SK-N-SH (cell line): ENCODE measurements at regions not wholly inside any gene's neighbourhood (a gene's known extent, or its start where the extent isn't known, plus 50 kb on each side); places are given as distances from the start of the nearest gene placed in this dataset.

ENCODE experiments used
- CTCF ChIA-PET: fragments of 300-600, 350-600 bp; formaldehyde crosslinking; extraction: SDS; loops from one replicate; lab custom pipeline; 2021; lab: Yijun Ruan, JAX
- POLR2A ChIA-PET: fragments of 350-600 bp; sonication (Branson Sonifier 250); formaldehyde crosslinking; extraction: SDS; loops from one replicate; lab custom pipeline; 2020; ENCODE audit warnings: antibody characterized with exemption, inconsistent platforms; lab: Yijun Ruan, JAX
- DNase-seq: peaks from one replicate; pipeline ENCODE4 v3.0.0; 2012
- H2AFZ ChIP-seq: fragments of 200-600 bp; sonication (generic); 2 replicates; pipeline ENCODE4 v1.8.1; 2016; ENCODE audit warnings: antibody characterized with exemption, mild to moderate bottlenecking, low read depth
- H3F3A ChIP-seq: fragments of 200-600 bp; sonication (generic); replicated peaks from 2 replicates; pipeline ENCODE3; 2016; ENCODE audit warnings: antibody characterized with exemption, mild to moderate bottlenecking; ENCODE audit not compliant: insufficient read depth
- H3K27ac ChIP-seq, 2 experiments: fragments of 200-500 bp in 1 of 2; fragments of 200-600 bp in 1 of 2; sonication (Bioruptor generic) in 1 of 2; sonication (generic), shearing (Covaris generic) in 1 of 2; 2 replicates each; pipeline versions ENCODE4 v1.5.1 to v1.6.1; 2014 to 2016; ENCODE audit warnings: low read depth in 2 of 2, inconsistent platforms in 1 of 2, low read length in 1 of 2, mild to moderate bottlenecking in 1 of 2, mixed read lengths in 1 of 2
- H3K27me3 ChIP-seq: fragments of 200-600 bp; sonication (generic), shearing (Covaris generic); 2 replicates; pipeline ENCODE4 v1.6.1; 2016; ENCODE audit warnings: mixed run types; ENCODE audit not compliant: insufficient read depth
- H3K36me3 ChIP-seq, 2 experiments: fragments of 200-500 bp in 1 of 2; fragments of 200-600 bp in 1 of 2; sonication (Bioruptor generic) in 1 of 2; sonication (generic) in 1 of 2; replicated peaks in 1 of 2; 2 replicates each; pipeline versions ENCODE3 to v1.5.1; 2014 to 2016; ENCODE audit warnings: low read length in 1 of 2, mild to moderate bottlenecking in 1 of 2; ENCODE audit not compliant: insufficient read depth in 2 of 2, control insufficient read depth in 1 of 2
- H3K4me1 ChIP-seq, 2 experiments: fragments of 200-500 bp in 1 of 2; fragments of 200-600 bp in 1 of 2; sonication (Bioruptor generic) in 1 of 2; sonication (generic), shearing (Covaris generic) in 1 of 2; 2 replicates each; pipeline versions ENCODE4 v1.5.1 to v1.6.1; 2014 to 2016; ENCODE audit warnings: low read depth in 1 of 2, low read length in 1 of 2, mixed run types in 1 of 2; ENCODE audit not compliant: insufficient read depth in 2 of 2, control insufficient read depth in 1 of 2
- H3K4me2 ChIP-seq: fragments of 200-600 bp; sonication (generic), shearing (Covaris generic); 2 replicates; pipeline ENCODE4 v1.6.1; 2017; ENCODE audit warnings: mixed run types
- H3K4me3 ChIP-seq, 2 experiments: fragments of 200-500 bp in 1 of 2; fragments of 200-600 bp in 1 of 2; sonication (Bioruptor generic) in 1 of 2; sonication (generic), shearing (Covaris generic) in 1 of 2; 2 replicates each; pipeline versions ENCODE4 v1.5.1 to v1.8.1; 2014 to 2016; ENCODE audit warnings: low read depth in 2 of 2, inconsistent platforms in 1 of 2, low read length in 1 of 2, mild to moderate bottlenecking in 1 of 2, mixed read lengths in 1 of 2, moderate library complexity in 1 of 2
- H3K79me2 ChIP-seq: fragments of 200-600 bp; sonication (generic); 2 replicates; pipeline ENCODE4 v1.8.1; 2017; ENCODE audit warnings: mild to moderate bottlenecking; ENCODE audit not compliant: insufficient read depth
- H3K9ac ChIP-seq: fragments of 200-600 bp; sonication (generic); 2 replicates; pipeline ENCODE4 v1.6.1; 2017; ENCODE audit warnings: mixed run types
- H3K9me2 ChIP-seq: fragments of 200-600 bp; sonication (generic); 2 replicates; pipeline ENCODE4 v1.6.1; 2017; ENCODE audit warnings: mixed run types
- H3K9me3 ChIP-seq: fragments of 200-600 bp; sonication (generic); 2 replicates; pipeline ENCODE4 v1.6.1; 2017; ENCODE audit warnings: mixed run types, mild to moderate bottlenecking, moderate library complexity
- H4K20me1 ChIP-seq: fragments of 200-600 bp; sonication (generic); 2 replicates; pipeline ENCODE4 v1.6.1; 2017; ENCODE audit warnings: mild to moderate bottlenecking, mixed run types; ENCODE audit not compliant: insufficient read depth
- ELF1 ChIP-seq: IDR thresholded peaks from 2 replicates; pipeline ENCODE4 v1.4.0; 2012
- EP300 ChIP-seq, 2 experiments: IDR thresholded peaks; 2 replicates each; pipeline versions ENCODE4 v1.4.0 to v1.6.1; 2012; ENCODE audit warnings: borderline replicate concordance in 1 of 2, low read depth in 1 of 2, low read length in 1 of 2
- EZH2phosphoT487 ChIP-seq: fragments of 200-600 bp; sonication (generic); IDR thresholded peaks from 2 replicates; pipeline ENCODE4 v1.6.1; 2017; ENCODE audit warnings: low read depth, mixed run types, mild to moderate bottlenecking, antibody characterized with exemption, moderate library complexity, borderline replicate concordance
- FOXM1 ChIP-seq: IDR thresholded peaks from 2 replicates; pipeline ENCODE4 v1.4.0; 2012; ENCODE audit warnings: low read depth, mild to moderate bottlenecking
- MEF2A ChIP-seq: IDR thresholded peaks from 2 replicates; pipeline ENCODE4 v1.4.0; 2012; ENCODE audit warnings: low read depth, borderline replicate concordance
- MXI1 ChIP-seq: IDR thresholded peaks from 2 replicates; pipeline ENCODE4 v1.6.1; 2012; ENCODE audit warnings: mild to moderate bottlenecking, low read depth, low read length, improper control_type of control experiment
- POLR2AphosphoS5 ChIP-seq: IDR thresholded peaks from 2 replicates; pipeline ENCODE4 v1.6.1; 2012; ENCODE audit warnings: low read depth, low read length
- RFX5 ChIP-seq: IDR thresholded peaks from 2 replicates; pipeline ENCODE4 v1.6.1; 2012; ENCODE audit warnings: mild to moderate bottlenecking, improper control_type of control experiment, low read length
- SMC3 ChIP-seq: IDR thresholded peaks from 2 replicates; pipeline ENCODE4 v1.6.1; 2012; ENCODE audit warnings: low read depth, low read length, improper control_type of control experiment
- WGBS: methylation state at CpG from one replicate; pipeline ENCODE4 v1.1.6; 2017; ENCODE audit warnings: low lambda C conversion rate; 5-methylcytosine and 5-hydroxymethylcytosine counted together
- TF ChIP-seq, protein P1 (sequence below): fragments of 150-350 bp; IDR thresholded peaks from 2 replicates; pipeline ENCODE4 v1.6.1; 2017; ENCODE audit warnings: antibody characterized with exemption, low read length, low read depth, borderline replicate concordance
- TF ChIP-seq, protein P2 (sequence below): fragments of 200-600 bp; sonication (generic); IDR thresholded peaks from 2 replicates; pipeline ENCODE4 v1.6.1; 2017; ENCODE audit warnings: antibody characterized with exemption, mild to moderate bottlenecking, moderate library complexity
- TF ChIP-seq, protein P3 (sequence below): IDR thresholded peaks from 2 replicates; pipeline ENCODE4 v1.6.1; 2012; ENCODE audit warnings: mild to moderate bottlenecking, low read depth, low read length, moderate library complexity

DNA sequence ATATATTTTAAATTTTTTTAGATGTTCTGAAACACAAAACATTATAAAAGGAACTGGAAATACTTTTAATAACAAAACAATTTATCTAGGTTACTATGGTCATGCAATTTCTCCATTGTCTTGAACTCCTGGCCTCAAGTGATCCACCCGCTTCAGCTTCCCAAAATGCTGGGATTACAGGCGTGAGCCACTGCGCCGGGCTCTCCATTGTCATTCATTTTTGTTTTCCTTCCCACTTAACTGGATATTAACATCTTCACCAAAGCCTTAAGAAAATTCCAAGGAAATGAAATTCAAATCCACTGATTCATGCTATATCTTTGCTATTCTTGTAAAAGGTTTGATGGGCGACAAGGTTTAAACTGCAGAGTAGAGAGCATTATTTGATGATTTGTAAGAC is 279.5 kb upstream of the PKN2 start:
- no peaks in the 10 kb centered on the region for H3K9me2 ChIP-seq
- H3F3A ChIP-seq = no peaks in the 10 kb centered on the region
- CTCF ChIA-PET = interaction anchor here (1.5 kb wide), 1 partner anchor 224 kb away, joined by 3 read pairs; no protein-coding TSS in a partner anchor
- no peak overlapping the region for H2AFZ ChIP-seq
- no peak for DNase-seq
- POLR2A ChIA-PET = no interaction called here
- no peak overlapping the region for H3K9ac ChIP-seq
- H3K27ac ChIP-seq = no peak overlapping the region
- H3K4me2 ChIP-seq = no peak overlapping the region
- no peak overlapping the region for H3K4me3 ChIP-seq
- no peaks in the 10 kb centered on the region for H3K36me3 ChIP-seq
- TF ChIP-seq ELF1 = no peak
- no peak for TF ChIP-seq SMC3
- no peaks in the 10 kb centered on the region for H4K20me1 ChIP-seq
- no peaks in the 10 kb centered on the region for H3K27me3 ChIP-seq
- no peaks in the 10 kb centered on the region for H3K4me1 ChIP-seq
- 64% methylated on average over 5 of the region's 5 CpGs for WGBS
- H3K79me2 ChIP-seq = no peaks in the 10 kb centered on the region
- H3K9me3 ChIP-seq = no peaks in the 10 kb centered on the region

DNA sequence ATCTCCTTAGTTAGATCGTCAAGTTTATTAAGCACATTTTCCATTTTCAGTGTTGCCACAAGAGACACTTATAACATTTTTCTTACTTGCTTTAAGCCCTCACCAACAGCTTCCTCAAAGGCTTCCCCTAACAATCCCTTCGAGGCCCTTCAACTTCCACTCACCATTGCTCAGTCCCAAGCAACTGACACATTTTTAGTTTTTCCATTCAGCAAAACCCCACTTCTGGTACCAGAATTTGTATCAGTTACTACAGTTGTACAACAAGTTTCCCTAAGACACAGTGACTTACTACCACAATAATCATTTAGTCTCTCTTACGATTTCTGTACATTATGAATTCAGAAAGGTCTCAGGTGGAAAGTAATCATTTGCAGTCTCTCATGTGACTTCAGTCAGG is 276.8 kb upstream of the PKN2 start:
- 9% methylated on average over 3 of the region's 3 CpGs for WGBS
- Histone ChIP-seq H3K27me3 (no peaks in the 10 kb centered on the region), H3K9me3 (no peaks in the 10 kb centered on the region), H3K4me2 (no peak overlapping the region), H3K36me3 (no peaks in the 10 kb centered on the region), H4K20me1 (no peaks in the 10 kb centered on the region), H3F3A (no peaks in the 10 kb centered on the region), H3K9me2 (no peaks in the 10 kb centered on the region), H3K79me2 (no peaks in the 10 kb centered on the region), H3K4me3 (no peak overlapping the region), H3K4me1 (no peaks in the 10 kb centered on the region), H2AFZ (no peak overlapping the region), H3K9ac (no peak overlapping the region), H3K27ac (no peak overlapping the region)
- TF ChIP-seq FOXM1 = no peak
- no peak for TF ChIP-seq EZH2phosphoT487
- TF ChIP-seq EP300 (IDR thresholded peaks at IDR 0.05; ENCODE audit: borderline replicate concordance in 1 of 2, low read depth in 1 of 2, low read length in 1 of 2) = no peak
- no peak for TF ChIP-seq ELF1
- no peak for TF ChIP-seq RFX5
- TF ChIP-seq, protein P1, sequence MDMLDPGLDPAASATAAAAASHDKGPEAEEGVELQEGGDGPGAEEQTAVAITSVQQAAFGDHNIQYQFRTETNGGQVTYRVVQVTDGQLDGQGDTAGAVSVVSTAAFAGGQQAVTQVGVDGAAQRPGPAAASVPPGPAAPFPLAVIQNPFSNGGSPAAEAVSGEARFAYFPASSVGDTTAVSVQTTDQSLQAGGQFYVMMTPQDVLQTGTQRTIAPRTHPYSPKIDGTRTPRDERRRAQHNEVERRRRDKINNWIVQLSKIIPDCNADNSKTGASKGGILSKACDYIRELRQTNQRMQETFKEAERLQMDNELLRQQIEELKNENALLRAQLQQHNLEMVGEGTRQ = no peak
- no peak for TF ChIP-seq POLR2AphosphoS5
- TF ChIP-seq, protein P2, sequence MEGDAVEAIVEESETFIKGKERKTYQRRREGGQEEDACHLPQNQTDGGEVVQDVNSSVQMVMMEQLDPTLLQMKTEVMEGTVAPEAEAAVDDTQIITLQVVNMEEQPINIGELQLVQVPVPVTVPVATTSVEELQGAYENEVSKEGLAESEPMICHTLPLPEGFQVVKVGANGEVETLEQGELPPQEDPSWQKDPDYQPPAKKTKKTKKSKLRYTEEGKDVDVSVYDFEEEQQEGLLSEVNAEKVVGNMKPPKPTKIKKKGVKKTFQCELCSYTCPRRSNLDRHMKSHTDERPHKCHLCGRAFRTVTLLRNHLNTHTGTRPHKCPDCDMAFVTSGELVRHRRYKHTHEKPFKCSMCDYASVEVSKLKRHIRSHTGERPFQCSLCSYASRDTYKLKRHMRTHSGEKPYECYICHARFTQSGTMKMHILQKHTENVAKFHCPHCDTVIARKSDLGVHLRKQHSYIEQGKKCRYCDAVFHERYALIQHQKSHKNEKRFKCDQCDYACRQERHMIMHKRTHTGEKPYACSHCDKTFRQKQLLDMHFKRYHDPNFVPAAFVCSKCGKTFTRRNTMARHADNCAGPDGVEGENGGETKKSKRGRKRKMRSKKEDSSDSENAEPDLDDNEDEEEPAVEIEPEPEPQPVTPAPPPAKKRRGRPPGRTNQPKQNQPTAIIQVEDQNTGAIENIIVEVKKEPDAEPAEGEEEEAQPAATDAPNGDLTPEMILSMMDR = no peak
- TF ChIP-seq, protein P3, sequence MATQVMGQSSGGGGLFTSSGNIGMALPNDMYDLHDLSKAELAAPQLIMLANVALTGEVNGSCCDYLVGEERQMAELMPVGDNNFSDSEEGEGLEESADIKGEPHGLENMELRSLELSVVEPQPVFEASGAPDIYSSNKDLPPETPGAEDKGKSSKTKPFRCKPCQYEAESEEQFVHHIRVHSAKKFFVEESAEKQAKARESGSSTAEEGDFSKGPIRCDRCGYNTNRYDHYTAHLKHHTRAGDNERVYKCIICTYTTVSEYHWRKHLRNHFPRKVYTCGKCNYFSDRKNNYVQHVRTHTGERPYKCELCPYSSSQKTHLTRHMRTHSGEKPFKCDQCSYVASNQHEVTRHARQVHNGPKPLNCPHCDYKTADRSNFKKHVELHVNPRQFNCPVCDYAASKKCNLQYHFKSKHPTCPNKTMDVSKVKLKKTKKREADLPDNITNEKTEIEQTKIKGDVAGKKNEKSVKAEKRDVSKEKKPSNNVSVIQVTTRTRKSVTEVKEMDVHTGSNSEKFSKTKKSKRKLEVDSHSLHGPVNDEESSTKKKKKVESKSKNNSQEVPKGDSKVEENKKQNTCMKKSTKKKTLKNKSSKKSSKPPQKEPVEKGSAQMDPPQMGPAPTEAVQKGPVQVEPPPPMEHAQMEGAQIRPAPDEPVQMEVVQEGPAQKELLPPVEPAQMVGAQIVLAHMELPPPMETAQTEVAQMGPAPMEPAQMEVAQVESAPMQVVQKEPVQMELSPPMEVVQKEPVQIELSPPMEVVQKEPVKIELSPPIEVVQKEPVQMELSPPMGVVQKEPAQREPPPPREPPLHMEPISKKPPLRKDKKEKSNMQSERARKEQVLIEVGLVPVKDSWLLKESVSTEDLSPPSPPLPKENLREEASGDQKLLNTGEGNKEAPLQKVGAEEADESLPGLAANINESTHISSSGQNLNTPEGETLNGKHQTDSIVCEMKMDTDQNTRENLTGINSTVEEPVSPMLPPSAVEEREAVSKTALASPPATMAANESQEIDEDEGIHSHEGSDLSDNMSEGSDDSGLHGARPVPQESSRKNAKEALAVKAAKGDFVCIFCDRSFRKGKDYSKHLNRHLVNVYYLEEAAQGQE = no peak
- no peak for TF ChIP-seq MEF2A
- TF ChIP-seq MXI1 = no peak
- POLR2A ChIA-PET = no interaction called here
- CTCF ChIA-PET = no interaction called here
- no peak for DNase-seq
